GM12878 (cell line): ENCODE measurements at regions not wholly inside any gene's neighbourhood (a gene's known extent, or its start where the extent isn't known, plus 50 kb on each side); places are given as distances from the start of the nearest gene placed in this dataset.

Source experiments
- ATAC-seq: fragments of 200-7000 bp; cut with Tn5 transposase; 3 replicates; pipeline ENCODE4 v1.9.1; 2020; ENCODE audit warnings: mild to moderate bottlenecking, moderate library complexity
- BruUV-seq: library from RNA; stranded (reverse); fragments of 400-500 nt; replicated peaks from 2 replicates; lab custom pipeline; 2021; lab: Mats Ljungman, UMichigan
- CTCF ChIA-PET: fragments of 300-600 bp; sonication (Branson Sonifier 250); formaldehyde crosslinking; extraction: SDS; loops from one replicate; lab custom pipeline; 2021; ENCODE audit warnings: inconsistent platforms; lab: Yijun Ruan, JAX
- POLR2A ChIA-PET: fragments of 350-600 bp; formaldehyde crosslinking; extraction: SDS; loops from one replicate; lab custom pipeline; 2021; ENCODE audit warnings: inconsistent platforms; lab: Charles Lee
- RAD21 ChIA-PET: fragments of 300-600 bp; sonication (Branson Sonifier 250); formaldehyde crosslinking; loops from one replicate; lab custom pipeline; 2023; ENCODE audit warnings: antibody characterized with exemption; ENCODE audit not compliant: unreplicated experiment; lab: Charles Lee
- SMC1A ChIA-PET: fragments of 300-600 bp; sonication (Branson Sonifier 250); formaldehyde crosslinking; loops from one replicate; lab custom pipeline; 2023; ENCODE audit not compliant: unreplicated experiment, uncharacterized antibody; lab: Charles Lee
- DNase-seq: peaks from one replicate; pipeline ENCODE4 v3.0.0-alpha.2; 2011; ENCODE audit warnings: low read depth, low spot score
- FAIRE-seq: peaks from 3 replicates; lab custom pipeline; 2011; peaks lifted over from hg19 to GRCh38; lab: Jason Lieb, UNC
- H2AFZ ChIP-seq: 2 replicates; pipeline ENCODE4 v1.6.0; 2011; ENCODE audit warnings: low read depth, low read length, control low read depth; ENCODE audit not compliant: control insufficient read depth
- H3K27ac ChIP-seq: 2 replicates; pipeline ENCODE4 v1.5.1; 2011; ENCODE audit warnings: control low read depth; ENCODE audit not compliant: control insufficient read depth, insufficient read depth
- H3K27me3 ChIP-seq, 2 experiments: replicated peaks in 1 of 2; 2 replicates each; pipeline versions ENCODE4 v1.6.0 to v1.6.1; 2011; ENCODE audit warnings: low read length in 1 of 2; ENCODE audit not compliant: control insufficient read depth in 2 of 2, insufficient read depth in 2 of 2
- H3K36me3 ChIP-seq, 2 experiments: 2 replicates each; pipeline ENCODE4 v1.5.1; 2011; ENCODE audit warnings: low read length in 1 of 2; ENCODE audit not compliant: control insufficient read depth in 2 of 2, insufficient read depth in 2 of 2
- H3K4me1 ChIP-seq: 2 replicates; pipeline ENCODE4 v1.6.1; 2011; ENCODE audit warnings: mild to moderate bottlenecking, low read length, moderate library complexity, mixed read lengths; ENCODE audit not compliant: control insufficient read depth, insufficient read depth
- H3K4me2 ChIP-seq: 2 replicates; pipeline ENCODE4 v1.6.0; 2011; ENCODE audit warnings: control low read depth; ENCODE audit not compliant: control insufficient read depth, insufficient read depth
- H3K4me3 ChIP-seq: fragments of 200-600 bp; sonication (generic); 2 replicates; pipeline ENCODE4 v1.5.1; 2016
- H3K79me2 ChIP-seq: 2 replicates; pipeline ENCODE4 v1.6.0; 2011; ENCODE audit warnings: low read length; ENCODE audit not compliant: control insufficient read depth, insufficient read depth
- H3K9ac ChIP-seq: 2 replicates; pipeline ENCODE4 v1.8.0; 2011; ENCODE audit warnings: low read length, control low read depth, mixed read lengths; ENCODE audit not compliant: control insufficient read depth, insufficient read depth
- H3K9me3 ChIP-seq: replicated peaks from 3 replicates; pipeline ENCODE4 v1.5.1; 2011; ENCODE audit warnings: mild to moderate bottlenecking, low read length; ENCODE audit not compliant: control insufficient read depth, insufficient read depth
- H4K20me1 ChIP-seq: 2 replicates; pipeline ENCODE4 v1.6.0; 2011; ENCODE audit not compliant: control insufficient read depth, insufficient read depth
- CHD4 ChIP-seq: fragments of 200-600 bp; sonication (generic); IDR thresholded peaks from 2 replicates; pipeline ENCODE4 v1.6.1; 2016; ENCODE audit warnings: mild to moderate bottlenecking
- IKZF1 ChIP-seq: fragments of 450-650 bp; conservative IDR thresholded peaks from 2 replicates; pipeline ENCODE4 v1.6.1; 2017; ENCODE audit warnings: antibody characterized with exemption, mild to moderate bottlenecking
- MXI1 ChIP-seq: fragments of 150-350 bp; IDR thresholded peaks from 2 replicates; pipeline ENCODE4 v1.6.1; 2011; ENCODE audit warnings: low read depth, mild to moderate bottlenecking, inconsistent platforms, low read length, improper control_type of control experiment
- NFXL1 ChIP-seq: fragments of 450-650 bp; IDR thresholded peaks from 2 replicates; pipeline ENCODE4 v1.6.1; 2017; ENCODE audit warnings: antibody characterized with exemption, mild to moderate bottlenecking, borderline replicate concordance
- NFYB ChIP-seq: IDR thresholded peaks from 2 replicates; pipeline ENCODE4 v1.6.1; 2011; ENCODE audit warnings: low read depth, mild to moderate bottlenecking, low read length, improper control_type of control experiment, moderate library complexity; ENCODE audit not compliant: insufficient read depth
- POLR2A ChIP-seq: IDR thresholded peaks from 2 replicates; pipeline ENCODE4 v1.6.1; 2011; ENCODE audit warnings: low read depth, mild to moderate bottlenecking, low read length
- SIN3A ChIP-seq: IDR thresholded peaks from 2 replicates; pipeline ENCODE4 v1.6.1; 2012; ENCODE audit warnings: low read depth, low read length, improper control_type of control experiment
- SMARCA5 ChIP-seq: fragments of 450-650 bp; IDR thresholded peaks from 2 replicates; pipeline ENCODE4 v1.6.1; 2017; ENCODE audit warnings: mild to moderate bottlenecking
- ZNF622 ChIP-seq: fragments of 450-650 bp; IDR thresholded peaks from 2 replicates; pipeline ENCODE4 v1.6.1; 2017; ENCODE audit warnings: mild to moderate bottlenecking, inconsistent platforms
- ZZZ3 ChIP-seq: IDR thresholded peaks from 2 replicates; pipeline ENCODE4 v1.6.1; 2011; ENCODE audit warnings: low read depth; ENCODE audit not compliant: control insufficient read depth, insufficient read length
- whole genome bisulfite sequencing: methylation state at CpG from one replicate; pipeline ENCODE4 v1.1.6; 2016; ENCODE audit warnings: low lambda C conversion rate; ENCODE audit not compliant: insufficient replicate concordance, insufficient coverage; ENCODE audit errors: missing lambda C conversion rate; 5-methylcytosine and 5-hydroxymethylcytosine counted together
- in situ Hi-C: fragments of 300-500 bp; cut with MboI; formaldehyde crosslinking; loops from 9 replicates; pipeline ENCODE4 v1.14.3; 2018; ENCODE audit warnings: mixed read lengths
- intact Hi-C: fragments of 100-400 bp; cut with micrococcal nuclease; formaldehyde crosslinking; loops from one replicate; pipeline ENCODE4 v1.14.2; 2022; ENCODE audit not compliant: unreplicated experiment

GRCh38 chr2:198253995-198254394 is 449.6 kb downstream of the PLCL1 start:
- Histone ChIP-seq H3K4me1 (no peaks in the 10 kb centered on the region), H3K79me2 (no peaks in the 10 kb centered on the region), H3K9me3 (no peaks in the 10 kb centered on the region), H2AFZ (no peak overlapping the region), H3K36me3 (no peaks in the 10 kb centered on the region), H3K4me2 (no peak overlapping the region), H3K4me3 (no peak overlapping the region), H3K27ac (no peak overlapping the region), H3K27me3 (no peaks in the 10 kb centered on the region; a peak in 1 of 4 replicates), H3K9ac (no peak overlapping the region), H4K20me1 (no peaks in the 10 kb centered on the region)
- no peak for FAIRE-seq
- in situ Hi-C loops (no loop called here), intact Hi-C loops (no loop called here)
- ATAC-seq: no peak
- ChIA-PET RAD21 (no interaction called here), SMC1A (no interaction called here), POLR2A (no interaction called here), CTCF (no interaction called here)
- no TSS peak for BruUV-seq
- no peak for DNase-seq
- TF ChIP-seq POLR2A (no peak), SMARCA5 (no peak), ZZZ3 (no peak), SIN3A (no peak)

- Histone ChIP-seq H4K20me1 (no peaks in the 10 kb centered on the region), H3K9ac (no peak overlapping the region), H3K9me3 (no peaks in the 10 kb centered on the region), H3K36me3 (no peaks in the 10 kb centered on the region), H3K4me3 (no peak overlapping the region), H3K4me2 (no peak overlapping the region), H2AFZ (no peak overlapping the region), H3K27ac (no peak overlapping the region), H3K27me3 (no peaks in the 10 kb centered on the region; a peak in 1 of 4 replicates), H3K4me1 (no peaks in the 10 kb centered on the region), H3K79me2 (no peaks in the 10 kb centered on the region)
- DNase-seq: no peak
- ChIA-PET POLR2A (no interaction called here), RAD21 (no interaction called here), CTCF (interaction anchor here (1.8 kb wide), 1 partner anchor 63 kb away, joined by 4 read pairs; no protein-coding TSS in a partner anchor), SMC1A (no interaction called here)
- ATAC-seq: no peak
- WGBS: 12% methylated on average over 1 of the region's 1 CpG
- in situ Hi-C loops (no loop called here), intact Hi-C loops (no loop called here)
- FAIRE-seq: no peak
- TF ChIP-seq MXI1: no peak
- no peak for TF ChIP-seq NFYB
- no peak for TF ChIP-seq CHD4
- no peak for TF ChIP-seq NFXL1
- no peak for TF ChIP-seq IKZF1
- TF ChIP-seq ZNF622: no peak
- no TSS peak for BruUV-seq
These were observed 448.1 kb downstream of the PLCL1 start for GRCh38 chr2:198252472-198252871.
